HEK293 (cell line): ENCODE measurements at regions not wholly inside any gene's neighbourhood (a gene's known extent, or its start where the extent isn't known, plus 50 kb on each side); places are given as distances from the start of the nearest gene placed in this dataset.

Source experiments
- CTCF ChIA-PET: fragments of 350-600 bp; formaldehyde crosslinking; extraction: SDS; loops from one replicate; lab custom pipeline; 2021; ENCODE audit warnings: antibody characterized with exemption; lab: Yijun Ruan, JAX
- POLR2A ChIA-PET: fragments of 300-600 bp; formaldehyde crosslinking; extraction: SDS; loops from one replicate; lab custom pipeline; 2020; ENCODE audit warnings: antibody characterized with exemption, inconsistent platforms; lab: Yijun Ruan, JAX
- H3K27ac ChIP-seq: fragments of 200-500 bp; sonication (Bioruptor generic); 2 replicates; pipeline ENCODE4 v1.5.1; 2014; ENCODE audit warnings: low read depth, low read length, control low read depth, inconsistent platforms; ENCODE audit errors: extremely low read depth
- H3K36me3 ChIP-seq, 2 experiments: fragments of 200-500 bp in 1 of 2; sonication (Bioruptor generic) in 1 of 2; 1 replicate in 1 of 2; 2 replicates in 1 of 2; pipeline ENCODE4 v1.5.1; 2014 to 2017; ENCODE audit warnings: inconsistent platforms in 2 of 2, low read length in 2 of 2; ENCODE audit not compliant: control insufficient read depth in 2 of 2, insufficient read depth in 1 of 2
- H3K4me1 ChIP-seq: fragments of 200-500 bp; sonication (Bioruptor generic); 2 replicates; pipeline ENCODE4 v1.5.1; 2014; ENCODE audit warnings: mild to moderate bottlenecking, low read length, inconsistent platforms; ENCODE audit not compliant: control insufficient read depth, insufficient read depth
- H3K4me3 ChIP-seq: 2 replicates; pipeline ENCODE4 v1.5.1; 2011; ENCODE audit warnings: low read depth, mild to moderate bottlenecking, control low read depth, low read length, moderate library complexity
- H3K9me3 ChIP-seq: fragments of 200-500 bp; sonication (Bioruptor generic); 2 replicates; pipeline ENCODE4 v1.5.1; 2014; ENCODE audit warnings: low read depth, low read length, inconsistent platforms; ENCODE audit not compliant: control insufficient read depth, insufficient read depth
- BCL11A ChIP-seq: fragments of 450-650 bp; formaldehyde crosslinking; IDR thresholded peaks from 2 replicates; pipeline ENCODE4 v1.5.1; 2016; ENCODE audit warnings: low read depth, missing biosample characterization, missing genetic modification characterization
- BCL11B ChIP-seq: fragments of 450-650 bp; formaldehyde crosslinking; IDR thresholded peaks from 2 replicates; pipeline ENCODE4 v1.5.1; 2016; ENCODE audit warnings: low read depth, missing biosample characterization, missing genetic modification characterization
- EGR2 ChIP-seq: fragments of 450-650 bp; formaldehyde crosslinking; IDR thresholded peaks from 2 replicates; pipeline ENCODE4 v1.5.1; 2016; ENCODE audit warnings: low read depth, missing biosample characterization, missing genetic modification characterization
- ELK4 ChIP-seq: IDR thresholded peaks from 2 replicates; pipeline ENCODE4 v1.6.1; 2011; ENCODE audit warnings: mild to moderate bottlenecking, low read depth, low read length, borderline replicate concordance
- GLI2 ChIP-seq: fragments of 450-650 bp; formaldehyde crosslinking; IDR thresholded peaks from 2 replicates; pipeline ENCODE4; 2017; ENCODE audit warnings: missing biosample characterization, missing genetic modification characterization, low read depth, borderline replicate concordance
- GLI4 ChIP-seq: fragments of 450-650 bp; formaldehyde crosslinking; IDR thresholded peaks from 2 replicates; pipeline ENCODE4 v1.5.1; 2016; ENCODE audit warnings: missing biosample characterization, missing genetic modification characterization
- KLF17 ChIP-seq: fragments of 450-650 bp; formaldehyde crosslinking; IDR thresholded peaks from 2 replicates; pipeline ENCODE4 v1.5.1; 2016; ENCODE audit warnings: missing biosample characterization, missing genetic modification characterization
- OSR2 ChIP-seq: fragments of 450-650 bp; formaldehyde crosslinking; IDR thresholded peaks from 2 replicates; pipeline ENCODE4 v1.5.1; 2016; ENCODE audit warnings: missing biosample characterization, missing genetic modification characterization
- SALL2 ChIP-seq: fragments of 450-650 bp; formaldehyde crosslinking; IDR thresholded peaks from 2 replicates; pipeline ENCODE4 v1.5.0; 2017; ENCODE audit warnings: missing biosample characterization, mild to moderate bottlenecking, missing genetic modification characterization, borderline replicate concordance
- SETDB1 ChIP-seq: IDR thresholded peaks from one replicate; pipeline ENCODE4 v1.6.1; 2017; ENCODE audit warnings: mild to moderate bottlenecking, low read length, moderate library complexity, mixed read lengths; ENCODE audit not compliant: insufficient read length
- ZBTB20 ChIP-seq: fragments of 450-650 bp; formaldehyde crosslinking; IDR thresholded peaks from 2 replicates; pipeline ENCODE4 v1.5.1; 2016; ENCODE audit warnings: missing biosample characterization, missing genetic modification characterization
- ZNF155 ChIP-seq: fragments of 450-650 bp; formaldehyde crosslinking; IDR thresholded peaks from 2 replicates; pipeline ENCODE4 v1.5.1; 2016; ENCODE audit warnings: missing biosample characterization, missing genetic modification characterization
- ZNF157 ChIP-seq: fragments of 450-650 bp; formaldehyde crosslinking; IDR thresholded peaks from 2 replicates; pipeline ENCODE4 v1.5.1; 2016; ENCODE audit warnings: missing biosample characterization, missing genetic modification characterization
- ZNF175 ChIP-seq: fragments of 450-650 bp; formaldehyde crosslinking; IDR thresholded peaks from 2 replicates; pipeline ENCODE4 v1.5.1; 2016; ENCODE audit warnings: missing biosample characterization, missing genetic modification characterization
- ZNF214 ChIP-seq: fragments of 450-650 bp; formaldehyde crosslinking; IDR thresholded peaks from 2 replicates; pipeline ENCODE4 v1.5.1; 2017; ENCODE audit warnings: missing biosample characterization, mild to moderate bottlenecking, missing genetic modification characterization, borderline replicate concordance
- ZNF324 ChIP-seq: fragments of 450-650 bp; formaldehyde crosslinking; IDR thresholded peaks from 2 replicates; pipeline ENCODE4 v1.5.1; 2016; ENCODE audit warnings: missing biosample characterization, missing genetic modification characterization
- ZNF350 ChIP-seq: fragments of 450-650 bp; formaldehyde crosslinking; IDR thresholded peaks from 2 replicates; pipeline ENCODE4 v1.5.0; 2017; ENCODE audit warnings: missing biosample characterization, mild to moderate bottlenecking, missing genetic modification characterization
- ZNF354C ChIP-seq: fragments of 450-650 bp; formaldehyde crosslinking; IDR thresholded peaks from 2 replicates; pipeline ENCODE4 v1.5.1; 2016; ENCODE audit warnings: missing biosample characterization, missing genetic modification characterization, low read depth, borderline replicate concordance
- ZNF362 ChIP-seq: fragments of 450-650 bp; formaldehyde crosslinking; IDR thresholded peaks from 2 replicates; pipeline ENCODE4 v1.5.1; 2016; ENCODE audit warnings: missing biosample characterization, missing genetic modification characterization
- ZNF391 ChIP-seq: fragments of 450-650 bp; formaldehyde crosslinking; IDR thresholded peaks from 2 replicates; pipeline ENCODE4 v1.5.1; 2016; ENCODE audit warnings: low read depth, missing biosample characterization, missing genetic modification characterization, borderline replicate concordance
- ZNF510 ChIP-seq: fragments of 450-650 bp; formaldehyde crosslinking; IDR thresholded peaks from 2 replicates; pipeline ENCODE4 v1.5.1; 2018; ENCODE audit warnings: mild to moderate bottlenecking, missing genetic modification characterization, missing biosample characterization; ENCODE audit not compliant: insufficient replicate concordance
- ZNF768 ChIP-seq: fragments of 450-650 bp; formaldehyde crosslinking; IDR thresholded peaks from 2 replicates; pipeline ENCODE4 v1.5.1; 2018; ENCODE audit warnings: missing biosample characterization, mild to moderate bottlenecking, missing genetic modification characterization

- TF ChIP-seq ZNF157 (tag by site-specific recombination) = no peak
- TF ChIP-seq ELK4 = no peak
- no peak for TF ChIP-seq ZNF175
- no peak for TF ChIP-seq BCL11A (tag by site-specific recombination)
- no peak for TF ChIP-seq ZNF350 (tag by site-specific recombination)
- no peak for TF ChIP-seq SETDB1
- no peak for TF ChIP-seq EGR2 (tag by site-specific recombination)
- no peak for TF ChIP-seq ZNF155
- no peak for TF ChIP-seq ZNF768 (tag by site-specific recombination)
- no peak for TF ChIP-seq ZNF362 (tag by site-specific recombination)
- TF ChIP-seq SALL2 (tag by site-specific recombination) = no peak
- no peak for TF ChIP-seq ZNF510 (tag by site-specific recombination)
- no peak for TF ChIP-seq GLI4 (tag by site-specific recombination)
- no peak for TF ChIP-seq BCL11B (tag by site-specific recombination)
- no peak for TF ChIP-seq ZNF324 (tag by site-specific recombination)
- TF ChIP-seq, all 188 proteins: peak for 0
- no peaks in the 10 kb centered on the region for H3K9me3 ChIP-seq
- ChIA-PET POLR2A (no interaction called here), CTCF (no interaction called here)
- no peaks in the 10 kb centered on the region for H3K36me3 ChIP-seq
- H3K4me1 ChIP-seq = no peaks in the 10 kb centered on the region
- no peak overlapping the region for H3K27ac ChIP-seq
- no peak overlapping the region for H3K4me3 ChIP-seq
Measured at GRCh38 chr6:40163924-40164323, 229.7 kb upstream of the MOCS1 start.

GRCh38 chr6:40162074-40162473, 227.8 kb upstream of the MOCS1 start:
- Histone ChIP-seq H3K27ac (no peak overlapping the region), H3K4me1 (no peaks in the 10 kb centered on the region), H3K36me3 (no peaks in the 10 kb centered on the region), H3K9me3 (no peaks in the 10 kb centered on the region), H3K4me3 (no peak overlapping the region)
- ChIA-PET POLR2A (no interaction called here), CTCF (interaction anchor here (1.1 kb wide), 1 partner anchor 9 kb away, joined by 3 read pairs; no protein-coding TSS in a partner anchor)
- TF ChIP-seq KLF17 (tag by site-specific recombination) (no peak), OSR2 (no peak), ZNF354C (tag by site-specific recombination) (no peak), ZNF391 (no peak), ZBTB20 (tag by site-specific recombination) (no peak), GLI2 (tag by site-specific recombination) (no peak), ZNF214 (no peak)
